Thyroid gland (tissue), 4 donors: ENCODE measurements at regions not wholly inside any gene's neighbourhood (a gene's known extent, or its start where the extent isn't known, plus 50 kb on each side); places are given as distances from the start of the nearest gene placed in this dataset.

Experiments
- CTCF ChIP-seq, 6 experiments: fragments of 200-600 bp in 3 of 6; fragments of 450-650 bp in 3 of 6; sonication (generic) in 3 of 6; IDR thresholded peaks; one replicate each; pipeline ENCODE4 v1.5.1; 2016 to 2019; ENCODE audit warnings: antibody characterized with exemption in 6 of 6, mild to moderate bottlenecking in 2 of 6, inconsistent platforms in 1 of 6, moderate library complexity in 1 of 6
- POLR2A ChIP-seq, 2 donors: fragments of 450-650 bp; IDR thresholded peaks; one replicate each; pipeline ENCODE4 v1.6.1; 2017; ENCODE audit warnings: antibody characterized with exemption in 2 of 2, mild to moderate bottlenecking in 2 of 2, moderate library complexity in 1 of 2

GRCh38 chr2:203585516-203585915, 50.4 kb upstream of the RAPH1 start:
- TF ChIP-seq CTCF (IDR thresholded peaks at IDR 0.05) (no peak), POLR2A (IDR thresholded peaks at IDR 0.05) (no peak)
